GM10266 (cell line): ENCODE measurements at regions not wholly inside any gene's neighbourhood (a gene's known extent, or its start where the extent isn't known, plus 50 kb on each side); places are given as distances from the start of the nearest gene placed in this dataset.

Experiments used
- DNase-seq: peaks from one replicate; pipeline ENCODE4 v3.0.0; 2012; ENCODE audit errors: extremely low spot score
- CTCF ChIP-seq: IDR thresholded peaks from 2 replicates; pipeline ENCODE4 v1.5.1; 2012; ENCODE audit warnings: mild to moderate bottlenecking, low read depth; ENCODE audit not compliant: control insufficient read depth, insufficient read depth; ENCODE audit errors: missing control alignments

DNA sequence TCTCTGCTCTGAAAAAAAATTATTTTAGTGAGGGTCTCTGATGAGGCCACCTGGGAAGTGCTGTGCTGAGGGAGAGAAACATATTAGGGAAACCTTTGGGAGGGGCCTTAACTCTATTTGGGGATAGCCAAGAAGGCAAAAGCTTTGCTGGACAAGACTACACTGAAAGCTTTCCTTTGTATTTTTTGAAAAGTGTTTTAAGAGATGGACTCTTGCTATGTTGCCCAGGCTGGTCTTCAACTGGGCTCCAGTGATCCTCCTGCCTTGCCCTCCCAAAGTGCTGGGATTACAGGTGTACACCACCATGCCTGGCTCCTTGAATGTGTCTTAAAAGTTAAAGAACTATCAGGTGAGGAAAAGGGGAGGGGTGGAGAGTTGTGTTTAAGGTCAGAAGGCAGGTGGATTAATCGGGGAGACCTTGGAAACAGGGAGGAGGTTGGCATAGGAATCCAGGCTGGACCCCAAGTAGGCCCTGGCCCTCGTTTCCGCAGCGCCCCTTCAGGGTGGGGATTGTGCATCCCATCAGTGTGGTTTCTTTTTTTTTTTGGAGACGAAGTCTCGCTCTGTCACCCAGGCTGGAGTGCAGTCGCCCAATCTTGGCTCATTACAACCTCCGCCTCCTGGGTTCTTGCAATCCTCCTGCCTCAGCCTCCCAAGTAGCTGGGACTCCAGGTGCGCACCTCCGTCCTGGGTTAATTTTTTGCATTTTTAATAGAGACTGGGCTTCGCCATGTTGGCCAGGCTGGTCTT is 92.1 kb downstream of the MYCN start:
- no peak for DNase-seq
- no peak for TF ChIP-seq CTCF

- DNase-seq = no peak
- no peak for TF ChIP-seq CTCF
These were observed 91.5 kb downstream of the MYCN start for GRCh38 chr2:16031848-16032159.

- no peak for DNase-seq
- TF ChIP-seq CTCF = no peak
These were observed 90.9 kb downstream of the MYCN start for GRCh38 chr2:16031058-16031847.

GRCh38 chr2:16030206-16031057 is 90.1 kb downstream of the MYCN start:
- DNase-seq = no peak

DNA sequence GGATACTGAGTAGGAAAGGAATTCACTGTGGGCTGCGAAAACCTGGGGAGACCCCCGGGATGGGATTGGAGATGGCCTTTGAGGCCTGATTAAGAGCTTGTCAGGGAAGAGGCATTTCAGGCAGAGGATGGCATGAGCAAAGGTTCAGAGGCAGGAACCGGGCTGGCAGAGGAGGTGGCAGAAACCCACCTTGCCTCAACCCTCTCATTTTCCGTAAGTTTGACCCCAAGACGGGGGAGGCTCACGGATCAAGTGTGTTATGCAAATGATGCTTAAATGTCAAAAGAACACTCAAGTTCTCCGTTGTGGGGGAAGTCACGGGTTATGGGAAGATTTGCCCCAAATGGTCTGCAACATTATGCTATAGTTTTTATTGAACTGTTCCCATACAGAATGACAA is 88.3 kb downstream of the MYCN start:
- DNase-seq = no peak
- no peak for TF ChIP-seq CTCF

More at GRCh38 chr2:16030206-16031057, 90.1 kb downstream of the MYCN start:
- no peak for TF ChIP-seq CTCF

GRCh38 chr2:16026816-16027501 is 86.6 kb downstream of the MYCN start:
- no peak for DNase-seq
- TF ChIP-seq CTCF = no peak
